Thymus (tissue), 11 donors: ENCODE measurements at regions not wholly inside any gene's neighbourhood (a gene's known extent, or its start where the extent isn't known, plus 50 kb on each side); places are given as distances from the start of the nearest gene placed in this dataset.

ENCODE experiments used
- DNase-seq, 9 donors: peaks; one replicate each; pipeline ENCODE4 v3.0.0-alpha.2; 2013; ENCODE audit warnings: low spot score in 9 of 9, low read depth in 6 of 9, missing footprints in 1 of 9
- H3K27ac ChIP-seq, 2 donors: one replicate each; pipeline ENCODE4 v1.5.1; 2013; ENCODE audit warnings: control low read depth in 1 of 2, low read depth in 1 of 2, low read length in 1 of 2, mild to moderate bottlenecking in 1 of 2, moderate library complexity in 1 of 2
- H3K27me3 ChIP-seq, 2 donors: one replicate each; pipeline ENCODE4 v1.5.1; 2013; ENCODE audit warnings: low read length in 1 of 2; ENCODE audit not compliant: control insufficient read depth in 2 of 2, insufficient read depth in 1 of 2
- H3K36me3 ChIP-seq, 2 donors: one replicate each; pipeline ENCODE4 v1.5.1; 2013; ENCODE audit warnings: low read length in 1 of 2, mild to moderate bottlenecking in 1 of 2, moderate library complexity in 1 of 2; ENCODE audit not compliant: control insufficient read depth in 2 of 2, insufficient read depth in 2 of 2
- H3K4me1 ChIP-seq, 2 donors: one replicate each; pipeline ENCODE4 v1.5.1; 2013; ENCODE audit warnings: low read length in 2 of 2; ENCODE audit not compliant: control insufficient read depth in 2 of 2, insufficient read depth in 2 of 2
- H3K4me3 ChIP-seq, 2 donors: one replicate each; pipeline ENCODE4 v1.5.1; 2013; ENCODE audit warnings: low read length in 2 of 2, control low read depth in 1 of 2, mild to moderate bottlenecking in 1 of 2
- H3K9me3 ChIP-seq, 2 donors: one replicate each; pipeline ENCODE4 v1.5.1; 2013; ENCODE audit warnings: low read length in 1 of 2, mild to moderate bottlenecking in 1 of 2; ENCODE audit not compliant: control insufficient read depth in 2 of 2, insufficient read depth in 1 of 2
- WGBS: extraction: QIAGEN DNeasy Blood & Tissue Kit; methylation state at CpG from one replicate; pipeline ENCODE4 v1.1.7; 2013; 5-methylcytosine and 5-hydroxymethylcytosine counted together
- donor health status: healthy.

DNA sequence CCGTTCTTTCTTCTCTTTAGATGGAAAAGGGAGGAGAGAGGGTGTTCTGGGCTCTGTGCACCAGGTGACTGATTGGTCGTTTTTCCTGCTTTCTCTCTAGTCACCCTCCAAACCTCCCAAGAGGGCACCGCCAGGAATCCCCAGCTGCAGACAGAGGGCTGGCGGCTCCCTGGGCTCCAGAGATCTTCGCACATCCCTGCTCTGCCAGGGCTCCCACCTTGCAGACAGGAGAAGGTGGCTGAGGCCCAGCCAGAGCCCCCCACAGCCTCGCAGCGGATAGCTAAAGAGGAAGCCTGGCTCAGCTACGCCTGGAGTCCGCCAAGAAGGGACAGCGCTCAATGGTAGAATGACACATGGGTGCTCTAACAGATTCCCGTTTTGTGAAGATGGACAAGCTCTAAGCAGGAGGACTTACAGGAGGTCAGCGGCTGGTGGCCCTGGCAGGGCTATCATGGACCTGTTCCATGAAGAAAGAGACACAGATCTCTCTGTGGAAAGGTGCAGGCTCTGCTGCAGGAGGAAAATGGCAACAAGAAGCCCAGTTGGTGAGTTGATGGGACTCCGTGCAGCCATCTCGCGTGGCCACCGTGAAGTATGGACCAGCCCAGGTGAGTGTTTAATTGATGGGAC, 976.9 kb downstream of the BRD1 start:
- Histone ChIP-seq H3K36me3 (no peaks in the 10 kb centered on the region), H3K27me3 (no peaks in the 10 kb centered on the region), H3K27ac (no peak overlapping the region), H3K4me1 (no peaks in the 10 kb centered on the region), H3K9me3 (no peaks in the 10 kb centered on the region), H3K4me3 (no peak overlapping the region)
- DNase-seq = no peak
- 88% methylated on average over 16 of the region's 16 CpGs for WGBS

DNA sequence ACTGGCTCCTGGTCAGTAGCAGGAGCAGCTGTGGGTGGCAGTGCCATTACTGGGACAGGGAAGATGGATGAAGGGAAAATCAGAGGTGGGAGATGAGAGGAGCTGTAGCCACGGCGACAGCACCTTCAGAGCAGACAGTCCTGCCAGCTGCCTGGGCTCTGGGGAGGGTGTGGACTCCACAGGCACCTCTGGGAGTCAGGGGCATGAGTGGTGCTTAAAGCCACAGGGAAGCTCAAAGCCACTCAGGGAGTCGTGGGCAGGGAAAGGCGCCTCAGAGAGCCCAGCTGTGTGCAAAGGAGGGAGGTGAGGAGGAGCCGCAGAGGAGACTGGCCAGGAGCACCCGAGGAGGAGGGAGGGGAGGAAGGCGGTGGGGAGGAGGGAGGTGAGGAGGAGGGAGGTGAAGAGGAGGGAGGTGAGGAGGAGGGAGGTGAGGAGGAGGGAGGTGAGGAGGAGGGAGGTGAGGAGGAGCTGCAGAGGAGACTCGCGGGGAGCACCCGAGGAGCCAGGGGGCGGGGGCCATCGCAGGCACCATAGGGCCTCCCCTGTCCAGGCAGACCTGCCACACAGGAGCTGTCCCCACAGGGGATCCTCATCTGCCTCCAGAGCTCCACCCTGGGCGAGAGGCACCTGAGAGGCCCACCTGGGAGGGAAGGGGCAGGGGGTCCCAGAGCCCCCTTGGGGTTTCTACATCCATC, 977.6 kb downstream of the BRD1 start:
- Histone ChIP-seq H3K4me3 (no peak overlapping the region), H3K27ac (no peak overlapping the region), H3K9me3 (no peaks in the 10 kb centered on the region), H3K36me3 (no peaks in the 10 kb centered on the region), H3K4me1 (no peaks in the 10 kb centered on the region), H3K27me3 (no peaks in the 10 kb centered on the region)
- no peak for DNase-seq
- WGBS = 87% methylated on average over 12 of the region's 13 CpGs

DNA sequence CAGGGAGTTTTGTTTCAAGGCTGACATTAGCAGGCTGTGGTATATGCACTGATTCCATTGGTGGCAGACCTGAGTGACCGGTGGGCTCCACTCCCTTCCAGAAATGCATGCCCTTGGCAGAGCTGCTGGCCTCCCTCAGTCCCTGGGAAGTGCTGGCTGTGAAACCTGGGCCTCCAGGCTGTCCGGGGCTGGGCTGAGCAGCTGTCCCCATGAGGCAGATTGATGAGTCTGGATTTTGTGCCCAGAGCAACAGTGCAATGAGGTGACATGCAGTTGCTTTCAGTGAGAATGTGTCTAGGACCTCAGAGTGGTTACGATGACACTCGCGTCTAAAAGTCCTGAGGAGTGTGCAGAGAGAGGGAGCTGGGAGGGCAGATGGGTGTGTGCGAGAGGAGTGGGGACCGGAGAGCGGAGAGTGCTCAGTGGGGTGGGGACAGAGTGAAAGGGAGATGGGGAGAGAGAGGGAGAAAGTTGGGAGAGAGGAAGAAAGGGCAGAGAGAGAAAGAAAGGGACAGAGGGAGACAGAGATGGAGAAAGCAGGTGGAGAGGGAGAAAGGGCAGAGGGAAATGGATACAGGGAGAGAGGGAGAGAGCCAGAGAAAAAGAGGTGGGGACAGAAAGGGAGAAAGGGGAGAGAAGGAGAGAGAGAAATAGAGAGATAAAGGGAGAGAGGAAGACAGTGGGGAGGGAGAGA, 978.3 kb downstream of the BRD1 start:
- H3K27ac ChIP-seq = no peak overlapping the region
- H3K36me3 ChIP-seq = no peaks in the 10 kb centered on the region
- no peaks in the 10 kb centered on the region for H3K4me1 ChIP-seq
- H3K4me3 ChIP-seq = no peak overlapping the region
- no peaks in the 10 kb centered on the region for H3K27me3 ChIP-seq
- DNase-seq = no peak
- WGBS = 85% methylated on average over 8 of the region's 8 CpGs
- H3K9me3 ChIP-seq = no peaks in the 10 kb centered on the region

DNA sequence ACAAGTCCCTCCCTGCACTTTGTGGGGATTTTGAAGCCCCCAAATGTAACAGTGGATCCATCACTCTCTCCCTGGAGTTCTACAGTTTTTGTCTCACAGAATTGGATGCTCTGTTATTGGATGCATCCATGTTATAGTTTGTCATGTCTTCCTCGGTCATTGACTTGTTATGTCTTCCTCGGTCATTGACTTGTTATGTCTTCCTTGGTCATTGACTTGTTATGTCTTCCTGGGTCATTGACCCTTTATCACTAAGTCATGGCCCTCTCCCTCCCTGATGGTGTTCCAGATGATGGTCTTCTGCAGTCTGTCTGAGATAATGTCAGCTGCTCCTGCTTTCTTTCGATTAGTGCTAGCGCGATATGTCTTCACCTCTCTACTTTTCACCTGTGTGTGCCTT, 981.5 kb downstream of the BRD1 start:
- DNase-seq = no peak
- no peaks in the 10 kb centered on the region for H3K4me1 ChIP-seq
- no peak overlapping the region for H3K27ac ChIP-seq
- H3K27me3 ChIP-seq = no peaks in the 10 kb centered on the region
- H3K36me3 ChIP-seq = no peaks in the 10 kb centered on the region
- H3K9me3 ChIP-seq = no peaks in the 10 kb centered on the region
- no peak overlapping the region for H3K4me3 ChIP-seq
- 93% methylated on average over 5 of the region's 5 CpGs for WGBS

DNA sequence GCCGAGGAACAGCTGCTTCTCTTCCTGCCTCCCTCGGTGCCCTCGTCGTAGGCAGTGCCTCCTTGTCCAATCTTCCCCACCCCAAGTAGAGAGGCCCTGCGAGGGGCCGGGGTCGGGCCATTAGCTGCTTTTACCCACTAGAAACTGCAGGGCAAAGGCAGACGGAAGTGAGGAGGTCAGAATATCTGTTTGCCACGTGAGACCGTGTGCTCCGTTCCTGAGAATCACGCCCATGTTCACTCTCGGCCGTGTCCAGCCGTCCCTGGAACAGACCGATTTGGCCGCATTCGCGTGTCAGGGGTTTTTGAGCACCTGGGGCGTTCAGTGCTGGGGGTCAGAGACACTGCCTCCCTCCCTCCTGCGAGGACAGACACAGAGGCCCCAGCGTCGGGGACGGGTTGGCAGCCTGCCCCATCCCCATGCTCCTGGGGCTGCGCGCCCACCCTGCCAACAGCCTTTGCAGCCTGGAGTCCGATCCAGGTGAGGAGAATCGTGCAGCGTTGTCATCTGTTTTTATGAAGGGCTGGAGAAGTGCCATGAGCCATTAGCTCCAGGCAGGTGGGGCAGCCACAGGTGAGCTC, 982.2 kb downstream of the BRD1 start:
- 94% methylated on average over 29 of the region's 29 CpGs for WGBS

DNA sequence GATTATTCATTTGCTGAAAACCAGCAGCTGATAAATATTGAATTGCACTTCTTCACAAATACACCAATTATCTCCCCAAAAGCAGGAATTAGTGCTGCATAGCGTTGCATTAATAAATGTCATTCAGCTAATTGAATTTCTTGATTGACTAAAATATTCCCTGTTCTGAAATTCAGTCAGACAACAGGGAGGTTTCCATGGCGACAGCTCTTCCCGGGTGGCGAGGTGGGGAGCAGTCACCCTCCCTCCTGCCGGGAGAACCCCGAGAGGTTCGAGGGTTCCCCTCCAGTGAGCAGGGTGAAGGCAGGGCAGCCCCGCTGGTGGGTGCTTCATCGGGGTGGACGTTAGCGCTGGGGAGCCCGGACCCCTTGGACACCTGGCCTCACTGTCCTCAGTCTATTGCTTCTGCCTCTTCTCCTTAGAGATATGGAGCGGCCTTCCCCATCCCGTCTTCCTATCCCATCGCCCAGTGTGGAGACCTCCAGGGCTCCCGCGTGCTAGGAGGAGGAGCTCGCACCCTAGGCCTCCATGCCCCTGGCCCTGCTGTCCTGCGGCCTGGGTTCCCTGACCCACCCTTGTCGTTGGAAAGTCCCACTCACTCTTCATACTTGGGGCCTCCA, 983.5 kb downstream of the BRD1 start:
- Histone ChIP-seq H3K9me3 (no peaks in the 10 kb centered on the region), H3K27ac (no peak overlapping the region), H3K36me3 (no peaks in the 10 kb centered on the region), H3K4me1 (no peaks in the 10 kb centered on the region), H3K4me3 (no peak overlapping the region), H3K27me3 (no peaks in the 10 kb centered on the region)
- DNase-seq = no peak
- WGBS = 93% methylated on average over 20 of the region's 20 CpGs

More for the DNA sequence above, 982.2 kb downstream of the BRD1 start:
- Histone ChIP-seq H3K27ac (no peak overlapping the region), H3K4me3 (no peak overlapping the region), H3K27me3 (no peaks in the 10 kb centered on the region), H3K4me1 (no peaks in the 10 kb centered on the region), H3K9me3 (no peaks in the 10 kb centered on the region), H3K36me3 (no peaks in the 10 kb centered on the region)
- DNase-seq = peak in 1 of 9 donors; percentile 1

DNA sequence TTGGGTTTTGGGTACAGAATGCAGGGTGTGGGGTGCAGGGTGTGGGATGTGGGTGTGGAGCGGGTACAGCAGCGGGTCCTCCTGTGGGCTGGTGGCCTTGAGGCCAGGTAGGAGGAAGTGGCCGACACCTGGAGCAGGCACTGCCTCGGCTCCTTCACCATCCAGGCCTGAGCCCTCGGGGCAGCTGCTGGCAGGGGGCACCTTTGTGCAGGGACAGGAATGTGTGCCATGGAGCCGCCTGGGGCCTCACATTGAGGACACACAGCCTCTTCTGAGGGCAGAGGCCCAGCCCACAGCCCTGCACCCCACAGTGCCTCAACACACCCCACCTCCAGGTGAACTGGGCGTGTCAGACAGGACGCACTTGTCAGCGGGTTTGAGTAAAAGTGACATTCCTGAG, 984.0 kb downstream of the BRD1 start:
- Histone ChIP-seq H3K4me3 (no peak overlapping the region), H3K27me3 (no peaks in the 10 kb centered on the region), H3K36me3 (no peaks in the 10 kb centered on the region), H3K27ac (no peak overlapping the region), H3K9me3 (no peaks in the 10 kb centered on the region), H3K4me1 (no peaks in the 10 kb centered on the region)
- WGBS = 88% methylated on average over 9 of the region's 9 CpGs
- DNase-seq = no peak

DNA sequence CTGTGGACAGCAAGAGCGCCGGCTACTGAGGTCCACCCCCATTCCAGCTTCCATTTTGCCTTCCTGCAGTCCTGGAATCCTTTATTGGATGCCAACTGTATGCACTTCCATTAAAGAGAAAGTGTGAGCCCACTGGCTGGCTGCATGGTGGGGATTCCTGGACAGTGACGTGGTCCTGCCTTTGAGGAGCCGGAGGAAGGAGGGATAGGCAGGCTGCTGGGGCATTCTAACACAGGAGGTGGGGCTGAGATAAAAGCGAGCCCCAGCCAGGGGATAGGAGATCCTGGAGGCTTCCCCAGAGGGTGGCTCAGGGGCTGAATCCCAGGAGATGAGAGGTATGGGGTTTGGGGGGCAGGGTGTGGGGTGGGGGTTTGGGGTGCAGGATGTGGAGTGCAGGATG, 984.7 kb downstream of the BRD1 start:
- no peaks in the 10 kb centered on the region for H3K4me1 ChIP-seq
- H3K27ac ChIP-seq = no peak overlapping the region
- H3K9me3 ChIP-seq = no peaks in the 10 kb centered on the region
- no peaks in the 10 kb centered on the region for H3K36me3 ChIP-seq
- DNase-seq = no peak
- 84% methylated on average over 5 of the region's 5 CpGs for WGBS
- H3K4me3 ChIP-seq = no peak overlapping the region
- no peaks in the 10 kb centered on the region for H3K27me3 ChIP-seq

DNA sequence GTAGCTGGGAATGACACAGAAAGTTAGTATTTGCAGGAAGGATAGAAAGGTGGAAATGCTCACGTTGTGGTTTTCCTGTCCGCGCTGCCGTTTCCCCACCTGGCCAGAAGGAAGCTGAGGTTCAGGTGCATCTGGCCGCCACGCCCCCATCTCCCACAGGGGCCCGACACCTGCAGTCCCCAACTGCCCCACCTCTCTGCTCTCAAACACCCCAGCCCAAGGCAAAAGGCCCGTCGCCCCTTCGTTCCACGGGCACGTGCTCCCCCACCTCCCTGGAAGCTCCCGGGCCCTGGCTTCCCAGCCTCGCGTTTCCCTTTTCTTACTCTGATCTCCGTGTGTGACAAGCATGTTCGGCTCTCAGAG, 985.1 kb downstream of the BRD1 start:
- H3K36me3 ChIP-seq = no peaks in the 10 kb centered on the region
- no peak for DNase-seq
- H3K27ac ChIP-seq = no peak overlapping the region
- 74% methylated on average over 17 of the region's 17 CpGs for WGBS
- H3K4me3 ChIP-seq = no peak overlapping the region
- no peaks in the 10 kb centered on the region for H3K9me3 ChIP-seq
- H3K27me3 ChIP-seq = no peaks in the 10 kb centered on the region
- no peaks in the 10 kb centered on the region for H3K4me1 ChIP-seq
